Common myeloid progenitor, CD34-positive (primary cell): ENCODE measurements at regions not wholly inside any gene's neighbourhood (a gene's known extent, or its start where the extent isn't known, plus 50 kb on each side); places are given as distances from the start of the nearest gene placed in this dataset.
"Not testable (repeated sequence)": the region's sequence is repeated elsewhere in the genome, so short reads cannot be mapped to it uniquely, and the experiment has no call there.

Source experiments
- CTCF ChIA-PET: fragments of 350-600 bp; sonication (Branson Sonifier 250); formaldehyde crosslinking; loops from one replicate; lab custom pipeline; 2021; ENCODE audit warnings: antibody characterized with exemption; lab: Charles Lee
- POLR2A ChIA-PET: fragments of 350-600 bp; sonication (Branson Sonifier 250); formaldehyde crosslinking; loops from one replicate; lab custom pipeline; 2021; ENCODE audit warnings: antibody characterized with exemption; lab: Charles Lee
- DNase-seq, 3 donors: peaks; one replicate each; pipeline versions ENCODE4 v3.0.0 to v3.0.0-alpha.2; 2013
- H3K27ac ChIP-seq, 2 experiments: 1 replicate in 1 of 2; 2 replicates in 1 of 2; pipeline ENCODE4 v1.7.0; 2013; ENCODE audit warnings: inconsistent platforms in 2 of 2, low read length in 2 of 2, mild to moderate bottlenecking in 2 of 2, low read depth in 1 of 2, moderate library complexity in 1 of 2; ENCODE audit not compliant: severe bottlenecking in 2 of 2, insufficient read depth in 1 of 2, poor library complexity in 1 of 2
- H3K27me3 ChIP-seq, 5 experiments: replicated peaks in 2 of 5; 1 replicate in 3 of 5; 2 replicates in 2 of 5; pipeline versions ENCODE4 v1.6.1 to v1.7.0; 2013; ENCODE audit warnings: low read length in 4 of 5, mild to moderate bottlenecking in 2 of 5, moderate library complexity in 2 of 5, inconsistent platforms in 1 of 5; ENCODE audit not compliant: insufficient read depth in 5 of 5, control insufficient read depth in 4 of 5
- H3K36me3 ChIP-seq, 4 experiments: 1 replicate in 2 of 4; 2 replicates in 2 of 4; pipeline versions ENCODE4 v1.6.1 to v1.7.0; 2013; ENCODE audit warnings: low read length in 3 of 4, control low read depth in 1 of 4, mild to moderate bottlenecking in 1 of 4; ENCODE audit not compliant: control insufficient read depth in 4 of 4, insufficient read depth in 4 of 4
- H3K4me1 ChIP-seq, 4 experiments: 1 replicate in 3 of 4; 2 replicates in 1 of 4; pipeline versions ENCODE4 v1.6.1 to v1.7.1; 2013; ENCODE audit warnings: low read length in 3 of 4, mild to moderate bottlenecking in 3 of 4, control low read depth in 1 of 4, inconsistent platforms in 1 of 4, moderate library complexity in 1 of 4; ENCODE audit not compliant: control insufficient read depth in 4 of 4, insufficient read depth in 4 of 4; ENCODE audit errors: control extremely low read depth in 1 of 4
- H3K4me3 ChIP-seq, 7 experiments: 1 replicate in 4 of 7; 2 replicates in 3 of 7; pipeline versions ENCODE4 v1.5.1 to v1.7.0; 2013; ENCODE audit warnings: mild to moderate bottlenecking in 7 of 7, low read length in 6 of 7, moderate library complexity in 6 of 7, inconsistent platforms in 2 of 7, low read depth in 2 of 7, control low read depth in 1 of 7; ENCODE audit not compliant: insufficient read depth in 4 of 7, control insufficient read depth in 1 of 7; ENCODE audit errors: extremely low read depth in 1 of 7
- H3K9me3 ChIP-seq, 5 experiments: 1 replicate in 4 of 5; 2 replicates in 1 of 5; pipeline versions ENCODE4 v1.6.1 to v1.7.1; 2013; ENCODE audit warnings: low read length in 4 of 5, mild to moderate bottlenecking in 2 of 5, inconsistent platforms in 1 of 5, low read depth in 1 of 5, moderate library complexity in 1 of 5; ENCODE audit not compliant: control insufficient read depth in 4 of 5, insufficient read depth in 2 of 5; ENCODE audit errors: control extremely low read depth in 1 of 5
- WGBS: methylation state at CpG from one replicate; pipeline ENCODE4 v1.1.5; 2013; ENCODE audit not compliant: insufficient coverage; 5-methylcytosine and 5-hydroxymethylcytosine counted together

GRCh38 chr4:142897518-142897917 lies 51.4 kb upstream of the INPP4B start:
- WGBS: 99% methylated on average over 20 of the region's 28 CpGs
- H3K36me3 ChIP-seq, H3K4me1 ChIP-seq, H3K27me3 ChIP-seq, DNase-seq, H3K27ac ChIP-seq, H3K4me3 ChIP-seq, POLR2A ChIA-PET: not testable (repeated sequence)
- CTCF ChIA-PET: interaction anchor here (1.2 kb wide), 1 partner anchor 64 kb away, joined by 3 read pairs; no protein-coding TSS in a partner anchor
- peaks cover 0 to 23% (median 6%) of the 10 kb centered on the region in 5 experiments for H3K9me3 ChIP-seq

- H3K27ac ChIP-seq: no peak overlapping the region
- WGBS: 100% methylated on average over 1 of the region's 1 CpG
- no peak overlapping the region for H3K4me3 ChIP-seq
- no peaks in the 10 kb centered on the region for H3K4me1 ChIP-seq
- CTCF ChIA-PET: interaction anchor here (2.2 kb wide), 1 partner anchor 10 kb away, joined by 4 read pairs; no protein-coding TSS in a partner anchor
- H3K36me3 ChIP-seq: no peaks in the 10 kb centered on the region
- no peak for DNase-seq
- POLR2A ChIA-PET: no interaction called here
- H3K27me3 ChIP-seq: no peaks in the 10 kb centered on the region
- H3K9me3 ChIP-seq: peaks cover 0 to 11% (median 1%) of the 10 kb centered on the region in 5 experiments
Observed at GRCh38 chr4:142900622-142901021, 54.5 kb upstream of the INPP4B start.

- 74% methylated on average over 2 of the region's 5 CpGs for WGBS
- DNase-seq: no peak
- POLR2A ChIA-PET: no interaction called here
- no peaks in the 10 kb centered on the region for H3K4me1 ChIP-seq
- CTCF ChIA-PET: interaction anchor here (2.2 kb wide), 1 partner anchor 9 kb away, joined by 4 read pairs; no protein-coding TSS in a partner anchor
- H3K4me3 ChIP-seq: no peak overlapping the region
- H3K36me3 ChIP-seq: no peaks in the 10 kb centered on the region
- peaks cover 0 to 12% (median 1%) of the 10 kb centered on the region in 5 experiments for H3K9me3 ChIP-seq
- no peak overlapping the region for H3K27ac ChIP-seq
- H3K27me3 ChIP-seq: no peaks in the 10 kb centered on the region
Observed at GRCh38 chr4:142901166-142901662, 55.1 kb upstream of the INPP4B start.

- CTCF ChIA-PET, H3K36me3 ChIP-seq, DNase-seq, H3K27ac ChIP-seq, H3K4me1 ChIP-seq, POLR2A ChIA-PET, H3K4me3 ChIP-seq, H3K27me3 ChIP-seq: not testable (repeated sequence)
- peaks cover 0 to 13% (median 1%) of the 10 kb centered on the region in 5 experiments for H3K9me3 ChIP-seq
- WGBS: 100% methylated on average over 1 of the region's 2 CpGs
Observed at GRCh38 chr4:142903617-142904016, 57.5 kb upstream of the INPP4B start.

- Histone ChIP-seq H3K27me3 (no peaks in the 10 kb centered on the region), H3K9me3 (peaks cover 0 to 7% (median 0%) of the 10 kb centered on the region in 5 experiments), H3K4me1 (peaks cover 0 to 2% (median 0%) of the 10 kb centered on the region in 4 experiments), H3K36me3 (no peaks in the 10 kb centered on the region), H3K4me3 (no peak overlapping the region), H3K27ac (no peak overlapping the region)
- no CpG with 5 or more reads among the region's 2 CpGs for WGBS
- ChIA-PET POLR2A (no interaction called here), CTCF (interaction anchor here (1.7 kb wide), 1 partner anchor 9 kb away, joined by 4 read pairs; no protein-coding TSS in a partner anchor)
- no peak for DNase-seq
Observed at GRCh38 chr4:142909908-142910307, 63.8 kb upstream of the INPP4B start.

GRCh38 chr4:142913034-142913433 lies 66.9 kb upstream of the INPP4B start:
- ChIA-PET CTCF (interaction anchor here (0.9 to 1.0 kb wide), 2 partner anchors 9 to 10 kb away, joined by 3 read pairs; no protein-coding TSS in a partner anchor), POLR2A (interaction anchor here (0.6 kb wide), 1 partner anchor 619 kb away, joined by 3 read pairs; no protein-coding TSS in a partner anchor)
- Histone ChIP-seq H3K27ac (no peak overlapping the region), H3K4me3 (no peak overlapping the region), H3K9me3 (no peaks in the 10 kb centered on the region), H3K4me1 (peaks cover 0 to 2% (median 0%) of the 10 kb centered on the region in 4 experiments), H3K27me3 (no peaks in the 10 kb centered on the region), H3K36me3 (no peaks in the 10 kb centered on the region)
- no peak for DNase-seq
- no CpG with 5 or more reads among the region's 1 CpG for WGBS

GRCh38 chr4:142913461-142914030 lies 67.4 kb upstream of the INPP4B start:
- CTCF ChIA-PET: interaction anchor here (0.9 to 1.0 kb wide), 2 partner anchors 8 to 11 kb away, joined by 3 read pairs; no protein-coding TSS in a partner anchor
- 100% methylated on average over 1 of the region's 4 CpGs for WGBS
- no peaks in the 10 kb centered on the region for H3K9me3 ChIP-seq

More at GRCh38 chr4:142913461-142914030, 67.4 kb upstream of the INPP4B start:
- POLR2A ChIA-PET: interaction anchor here (0.6 kb wide), 1 partner anchor 620 kb away, joined by 3 read pairs; no protein-coding TSS in a partner anchor
- DNase-seq: no peak
- no peak overlapping the region for H3K4me3 ChIP-seq
- no peaks in the 10 kb centered on the region for H3K36me3 ChIP-seq
- H3K27ac ChIP-seq: no peak overlapping the region
- peaks cover 0 to 2% (median 0%) of the 10 kb centered on the region in 4 experiments for H3K4me1 ChIP-seq
- H3K27me3 ChIP-seq: no peaks in the 10 kb centered on the region
